ENCODE measurements at regions not wholly inside any gene's neighbourhood (a gene's known extent, or its start where the extent isn't known, plus 50 kb on each side); places are given as distances from the start of the nearest gene placed in this dataset.

- TF ChIP-seq POLR2A (IDR thresholded peaks at IDR 0.05), result no peak
- TF ChIP-seq POLR2AphosphoS5 (IDR thresholded peaks at IDR 0.05), result no peak
- TF ChIP-seq, protein P1, sequence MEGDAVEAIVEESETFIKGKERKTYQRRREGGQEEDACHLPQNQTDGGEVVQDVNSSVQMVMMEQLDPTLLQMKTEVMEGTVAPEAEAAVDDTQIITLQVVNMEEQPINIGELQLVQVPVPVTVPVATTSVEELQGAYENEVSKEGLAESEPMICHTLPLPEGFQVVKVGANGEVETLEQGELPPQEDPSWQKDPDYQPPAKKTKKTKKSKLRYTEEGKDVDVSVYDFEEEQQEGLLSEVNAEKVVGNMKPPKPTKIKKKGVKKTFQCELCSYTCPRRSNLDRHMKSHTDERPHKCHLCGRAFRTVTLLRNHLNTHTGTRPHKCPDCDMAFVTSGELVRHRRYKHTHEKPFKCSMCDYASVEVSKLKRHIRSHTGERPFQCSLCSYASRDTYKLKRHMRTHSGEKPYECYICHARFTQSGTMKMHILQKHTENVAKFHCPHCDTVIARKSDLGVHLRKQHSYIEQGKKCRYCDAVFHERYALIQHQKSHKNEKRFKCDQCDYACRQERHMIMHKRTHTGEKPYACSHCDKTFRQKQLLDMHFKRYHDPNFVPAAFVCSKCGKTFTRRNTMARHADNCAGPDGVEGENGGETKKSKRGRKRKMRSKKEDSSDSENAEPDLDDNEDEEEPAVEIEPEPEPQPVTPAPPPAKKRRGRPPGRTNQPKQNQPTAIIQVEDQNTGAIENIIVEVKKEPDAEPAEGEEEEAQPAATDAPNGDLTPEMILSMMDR (IDR thresholded peaks at IDR 0.05), result no peak
- Histone ChIP-seq H3K9me3 (no peaks in the 10 kb centered on the region), H3K4me1 (no peaks in the 10 kb centered on the region), H3K27me3 (no peaks in the 10 kb centered on the region), H3K36me3 (no peaks in the 10 kb centered on the region), H3K27ac (no peak overlapping the region), H3K4me3 (no peak overlapping the region)
- intact Hi-C loops (cut with DNase I; ENCODE audit: low total_unique reads), result no loop called here
- no peak for DNase-seq (ENCODE audit: low spot score in 2 of 2)
Observed at GRCh38 chr3:166472015-166472414, 634.8 kb upstream of the BCHE start.

GRCh38 chr3:166471074-166471767 lies 634.0 kb upstream of the BCHE start:
- Histone ChIP-seq H3K27ac (no peak overlapping the region), H3K9me3 (no peaks in the 10 kb centered on the region), H3K4me1 (no peaks in the 10 kb centered on the region), H3K27me3 (no peaks in the 10 kb centered on the region), H3K36me3 (no peaks in the 10 kb centered on the region), H3K4me3 (no peak overlapping the region)
- DNase-seq (ENCODE audit: low spot score in 2 of 2), result no peak
- TF ChIP-seq POLR2A (IDR thresholded peaks at IDR 0.05) (no peak), POLR2AphosphoS5 (IDR thresholded peaks at IDR 0.05) (no peak)
- TF ChIP-seq, protein P1 (IDR thresholded peaks at IDR 0.05), result no peak
- intact Hi-C loops (cut with DNase I; ENCODE audit: low total_unique reads), result no loop called here

DNA sequence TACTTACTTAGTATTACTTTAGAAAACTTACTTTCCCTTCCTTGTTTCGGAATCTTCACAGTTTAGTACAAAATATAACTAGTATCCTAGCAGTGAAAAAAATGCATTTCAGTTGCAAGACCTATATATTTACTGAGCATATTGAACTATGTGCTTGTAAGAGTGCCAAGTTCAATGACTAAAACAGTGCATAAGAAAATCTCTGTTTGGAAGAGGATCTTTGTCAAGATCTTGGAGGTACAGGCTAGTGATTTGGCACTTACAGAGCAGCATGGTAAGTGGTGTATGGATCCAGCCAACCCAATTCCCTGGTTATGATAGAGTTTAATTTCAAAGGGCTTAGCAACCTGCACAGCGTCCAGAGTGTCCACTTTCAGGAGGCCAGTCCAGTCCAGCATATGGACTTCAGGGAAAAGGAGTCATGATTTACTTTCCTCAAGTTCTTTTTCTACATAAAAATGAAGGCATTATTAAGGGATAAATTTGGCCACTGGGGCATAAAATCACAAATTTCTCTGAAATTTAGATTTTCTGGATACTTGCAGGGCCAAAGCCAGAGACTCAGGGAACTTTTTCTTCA lies 625.8 kb upstream of the BCHE start:
- intact Hi-C loops (cut with DNase I; ENCODE audit: low total_unique reads), result no loop called here
- Histone ChIP-seq H3K9me3 (no peaks in the 10 kb centered on the region), H3K27me3 (no peaks in the 10 kb centered on the region), H3K27ac (no peak overlapping the region), H3K36me3 (no peaks in the 10 kb centered on the region), H3K4me3 (no peak overlapping the region), H3K4me1 (no peaks in the 10 kb centered on the region)
- no peak for TF ChIP-seq POLR2A (IDR thresholded peaks at IDR 0.05)
- TF ChIP-seq, protein P1 (IDR thresholded peaks at IDR 0.05), result no peak
- DNase-seq (ENCODE audit: low spot score in 2 of 2), result no peak

DNA sequence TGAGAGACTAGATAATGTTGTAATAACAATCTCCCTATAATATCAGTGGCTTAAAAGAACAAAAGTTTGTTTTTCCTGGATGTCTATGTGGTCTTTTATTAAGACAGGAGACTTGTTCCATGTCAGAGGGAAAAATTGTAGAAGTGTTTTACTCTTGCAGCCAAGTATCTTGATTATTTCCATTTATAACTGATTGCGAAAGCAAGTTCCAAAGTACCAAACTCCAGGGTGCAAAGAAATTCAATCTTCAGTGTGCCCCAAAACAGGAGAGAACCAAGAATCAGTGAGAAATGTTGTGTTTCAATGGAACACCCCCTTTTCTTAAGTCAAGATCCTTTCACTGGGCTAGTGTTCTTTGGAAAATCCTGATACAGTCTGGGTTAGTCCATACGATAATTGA lies 624.4 kb upstream of the BCHE start:
- intact Hi-C loops (cut with DNase I; ENCODE audit: low total_unique reads), result no loop called here
- no peaks in the 10 kb centered on the region for H3K27me3 ChIP-seq
- H3K9me3 ChIP-seq, result no peaks in the 10 kb centered on the region
- no peaks in the 10 kb centered on the region for H3K4me1 ChIP-seq
- no peaks in the 10 kb centered on the region for H3K36me3 ChIP-seq
- no peak overlapping the region for H3K27ac ChIP-seq
- DNase-seq (ENCODE audit: low spot score in 2 of 2), result no peak
- no peak overlapping the region for H3K4me3 ChIP-seq
- TF ChIP-seq, protein P1 (IDR thresholded peaks at IDR 0.05), result no peak
- TF ChIP-seq POLR2AphosphoS5 (IDR thresholded peaks at IDR 0.05) (no peak), POLR2A (IDR thresholded peaks at IDR 0.05) (no peak)

DNA sequence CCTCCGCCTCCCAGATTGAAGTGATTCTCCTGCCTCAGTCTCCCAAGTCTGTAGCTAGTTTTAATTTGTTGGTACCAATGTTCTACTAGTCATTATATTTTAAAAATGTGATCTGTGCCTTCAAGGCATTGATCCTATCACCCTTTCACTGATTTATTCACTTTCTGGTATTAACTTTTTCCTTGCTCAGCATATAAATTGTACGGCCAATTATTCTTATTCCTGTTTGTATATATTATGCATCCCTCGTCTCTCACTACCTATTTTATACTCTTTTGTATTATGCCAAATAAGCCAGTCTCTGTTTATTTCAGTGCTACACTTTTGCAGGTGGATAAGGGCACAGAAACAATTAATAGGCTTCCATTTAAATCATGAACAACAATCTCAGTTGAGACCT lies 620.2 kb upstream of the BCHE start:
- Histone ChIP-seq H3K36me3 (no peaks in the 10 kb centered on the region), H3K27me3 (no peaks in the 10 kb centered on the region), H3K4me3 (no peak overlapping the region), H3K27ac (no peak overlapping the region), H3K9me3 (no peaks in the 10 kb centered on the region), H3K4me1 (no peaks in the 10 kb centered on the region)
- intact Hi-C loops (cut with DNase I; ENCODE audit: low total_unique reads), result no loop called here
- TF ChIP-seq POLR2A (IDR thresholded peaks at IDR 0.05) (no peak), POLR2AphosphoS5 (IDR thresholded peaks at IDR 0.05) (no peak)
- TF ChIP-seq, protein P1 (IDR thresholded peaks at IDR 0.05), result no peak
- no peak for DNase-seq (ENCODE audit: low spot score in 2 of 2)

Data from breast epithelium (tissue), 4 donors.